ENCODE measurements at regions not wholly inside any gene's neighbourhood (a gene's known extent, or its start where the extent isn't known, plus 50 kb on each side); places are given as distances from the start of the nearest gene placed in this dataset.

- TF ChIP-seq CTCF (IDR thresholded peaks at IDR 0.05): no peak
- TF ChIP-seq POLR2A (IDR thresholded peaks at IDR 0.05): no peak
- TF ChIP-seq POLR2AphosphoS5 (IDR thresholded peaks at IDR 0.05): no peak
These were observed 590.5 kb downstream of the ETS1 start for GRCh38 chr11:127996825-127997224.

Measured in prostate gland (tissue), 2 donors.